GM19239 (cell line): ENCODE measurements at regions not wholly inside any gene's neighbourhood (a gene's known extent, or its start where the extent isn't known, plus 50 kb on each side); places are given as distances from the start of the nearest gene placed in this dataset.
"Not testable (repeated sequence)": the region's sequence is repeated elsewhere in the genome, so short reads cannot be mapped to it uniquely, and the experiment has no call there.

Experiments
- DNase-seq: peaks from one replicate; pipeline ENCODE4 v3.0.0; 2011; ENCODE audit warnings: low spot score; ENCODE audit not compliant: insufficient read length
- FAIRE-seq: peaks from 2 replicates; lab custom pipeline; 2011; peaks lifted over from hg19 to GRCh38; lab: Jason Lieb, UNC

- DNase-seq (no peak), FAIRE-seq (no peak)
Observed at GRCh38 chr4:94006932-94007331, 178.4 kb downstream of the ATOH1 start.

- FAIRE-seq (no peak), DNase-seq (no peak)
Observed at GRCh38 chr4:94011190-94011589, 182.6 kb downstream of the ATOH1 start.

DNA sequence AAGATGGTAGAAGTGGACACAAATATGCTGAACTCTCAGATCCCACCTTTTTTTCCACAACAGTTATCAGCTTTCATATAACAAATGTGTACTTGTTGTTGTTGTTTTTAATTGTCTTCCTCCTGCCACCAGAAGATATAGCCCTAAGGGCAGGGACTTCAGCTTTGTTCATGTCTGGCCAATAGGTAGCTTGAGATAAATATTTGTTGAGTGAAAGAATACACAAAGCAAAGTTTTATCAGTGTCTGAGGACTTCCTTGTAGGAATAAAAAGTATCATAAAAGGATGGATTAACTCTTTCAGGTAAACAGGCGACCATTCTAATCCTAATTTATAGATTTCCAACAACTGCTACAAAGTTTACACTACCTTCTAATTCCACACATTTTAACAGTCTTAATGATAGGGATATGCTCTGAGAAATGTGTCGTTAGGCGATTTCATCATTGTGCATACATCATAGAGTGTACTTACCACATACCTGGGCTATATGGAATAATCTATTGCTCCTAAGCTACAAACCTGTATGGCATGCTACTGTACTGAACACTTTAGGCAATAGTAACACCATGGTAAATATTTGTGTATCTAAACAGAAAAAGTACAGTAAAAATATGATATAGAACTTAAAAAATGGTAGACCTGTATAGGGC lies 186.1 kb downstream of the ATOH1 start:
- DNase-seq (no peak), FAIRE-seq (no peak)

DNA sequence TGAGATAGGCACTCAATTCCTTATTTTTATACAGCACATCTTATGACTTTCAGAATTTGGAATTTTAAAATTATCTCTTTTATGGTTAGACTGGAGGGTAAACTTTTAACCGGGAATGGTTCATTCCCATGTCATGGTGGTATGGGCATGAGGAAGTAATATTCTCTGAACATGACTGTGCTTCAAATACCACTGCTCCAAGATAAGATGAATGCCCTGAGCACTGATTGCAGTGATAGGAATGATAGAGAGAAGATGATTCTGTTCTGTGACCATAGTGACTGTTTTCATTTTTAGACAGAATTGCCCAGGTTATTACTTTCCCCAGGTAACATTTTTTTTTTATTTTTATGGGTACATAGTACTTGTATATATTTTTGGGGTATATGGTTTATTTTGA lies 187.4 kb downstream of the ATOH1 start:
- DNase-seq: no peak
- FAIRE-seq: no peak

GRCh38 chr4:94032754-94033153 lies 174.9 kb upstream of the SMARCAD1 start:
- FAIRE-seq (no peak), DNase-seq (no peak)

- DNase-seq (peak; percentile 2), FAIRE-seq (no peak)
Observed at GRCh38 chr4:94036964-94037363, 170.7 kb upstream of the SMARCAD1 start.

GRCh38 chr4:94038195-94038594 lies 169.5 kb upstream of the SMARCAD1 start:
- FAIRE-seq (no peak), DNase-seq (no peak)

DNA sequence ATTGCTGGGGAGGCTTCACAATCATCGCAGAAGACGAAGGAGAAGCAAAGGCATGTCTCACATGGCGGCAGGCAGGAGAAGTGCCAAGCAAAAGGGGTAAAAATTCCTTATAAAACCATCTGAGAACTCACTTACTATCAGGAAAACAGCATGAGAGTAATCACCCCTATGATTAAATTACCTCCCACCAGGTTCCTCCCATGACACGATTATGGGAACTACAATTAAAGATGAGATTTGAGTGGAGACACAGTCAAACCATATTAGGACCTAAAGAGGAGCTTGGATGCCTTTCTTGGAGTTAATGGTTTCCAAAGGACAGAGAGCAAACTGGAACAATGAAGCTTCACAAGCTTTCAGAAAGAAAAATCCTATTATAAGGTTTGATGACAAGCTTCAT lies 168.4 kb upstream of the SMARCAD1 start:
- no peak for DNase-seq
- FAIRE-seq: no peak

DNA sequence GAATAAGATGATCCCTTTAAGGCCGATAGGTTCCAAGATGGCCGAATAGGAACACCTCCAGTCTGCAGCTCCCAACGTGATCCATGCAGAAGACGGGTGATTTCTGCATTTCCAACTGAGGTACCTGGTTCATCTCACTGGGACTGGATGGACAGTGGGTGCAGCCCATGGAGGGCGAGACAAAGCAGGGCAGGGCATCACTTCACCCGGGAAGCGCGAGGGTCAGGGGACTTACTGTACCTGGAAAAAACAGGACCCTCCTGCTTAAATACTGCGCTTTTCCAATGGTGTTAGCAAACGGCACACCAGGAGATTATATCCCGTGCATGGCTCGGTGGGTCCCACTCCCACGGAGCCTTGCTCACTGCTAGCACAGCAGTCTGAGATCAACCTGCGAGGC lies 163.2 kb upstream of the SMARCAD1 start:
- not testable (repeated sequence) for DNase-seq, FAIRE-seq

- FAIRE-seq (no peak), DNase-seq (no peak)
Observed at GRCh38 chr4:94063084-94063483, 144.6 kb upstream of the SMARCAD1 start.

DNA sequence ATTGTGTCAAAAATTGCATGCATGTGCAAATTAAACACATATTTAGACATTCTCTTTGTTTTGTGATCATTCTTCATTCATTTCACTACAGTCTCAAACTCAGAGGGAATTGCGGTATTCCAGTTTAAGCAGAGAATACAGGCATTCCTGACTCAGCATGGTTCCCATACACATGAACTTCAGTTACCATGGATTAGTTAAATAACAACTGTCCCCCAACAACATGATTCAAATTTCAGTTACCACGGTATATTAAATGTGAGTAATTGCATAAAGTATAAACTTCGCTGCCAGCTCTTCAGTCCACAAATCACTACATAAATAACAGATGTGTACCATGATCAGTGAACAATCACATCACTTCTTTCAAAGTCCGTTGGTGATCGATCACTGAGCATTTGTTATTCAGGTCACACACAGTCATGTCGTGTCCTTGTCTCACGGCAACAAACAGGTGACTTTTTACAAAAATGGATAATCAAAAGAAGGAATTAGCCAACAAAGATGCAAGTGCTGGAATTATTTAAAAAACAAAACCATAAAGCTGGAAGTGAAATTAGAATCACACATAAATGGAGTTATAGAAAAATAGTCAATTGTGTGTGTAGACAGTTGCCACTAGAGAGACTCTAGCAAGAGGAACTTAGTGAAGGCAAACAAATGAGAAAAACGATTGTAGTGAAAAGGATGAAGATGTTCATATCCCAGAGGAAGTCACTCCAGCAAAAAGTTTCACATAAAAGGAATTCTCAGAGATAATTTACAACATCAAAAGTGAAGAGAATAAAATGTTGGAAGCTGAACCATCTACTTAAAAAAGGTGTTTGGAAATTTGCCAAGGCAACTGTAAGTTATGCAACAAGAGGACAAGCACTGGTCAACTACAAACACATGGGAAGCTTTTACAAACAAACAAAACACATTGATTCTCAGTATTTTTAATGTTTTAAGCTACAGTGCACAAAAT lies 138.6 kb upstream of the SMARCAD1 start:
- DNase-seq (no peak), FAIRE-seq (no peak)

DNA sequence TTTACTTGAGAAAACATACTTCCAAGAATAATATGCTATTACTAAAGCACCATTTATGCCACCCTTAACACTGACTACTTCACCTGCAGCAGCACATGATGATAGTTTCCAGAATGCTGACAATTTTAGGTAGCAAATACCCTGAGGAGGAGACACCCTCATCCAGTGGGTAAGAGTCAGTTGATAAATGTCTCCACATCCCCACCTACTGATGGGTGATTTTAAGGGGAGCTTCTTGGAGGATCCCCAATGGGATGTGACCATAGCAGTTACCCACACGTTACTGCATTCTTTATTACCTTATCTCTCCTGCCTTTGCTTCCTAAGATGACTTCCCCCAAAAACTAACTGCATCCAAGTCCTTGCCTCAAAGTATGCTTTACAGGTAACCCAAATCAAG lies 131.2 kb upstream of the SMARCAD1 start:
- FAIRE-seq (no peak), DNase-seq (no peak)

DNA sequence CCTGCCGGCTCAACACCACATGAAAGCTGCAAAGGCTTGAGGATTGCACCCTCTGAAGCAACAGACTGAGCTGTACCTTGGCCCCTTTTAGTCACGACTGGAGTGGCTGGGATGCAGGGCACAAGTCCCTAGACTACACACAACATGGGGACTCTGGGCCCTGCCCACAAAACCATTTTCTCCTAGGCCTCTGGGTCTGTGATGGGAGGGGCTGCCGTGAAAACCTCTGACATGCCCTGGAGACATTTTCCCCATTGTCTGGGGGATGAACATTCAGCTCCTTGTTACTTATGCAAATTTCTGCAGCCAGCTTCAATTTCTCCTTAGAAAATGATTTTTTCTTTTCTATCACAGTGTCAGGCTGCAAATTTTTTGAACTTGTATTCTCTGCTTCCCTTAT lies 123.5 kb upstream of the SMARCAD1 start:
- FAIRE-seq (no peak), DNase-seq (no peak)

GRCh38 chr4:94099141-94099540 lies 108.5 kb upstream of the SMARCAD1 start:
- FAIRE-seq, DNase-seq: not testable (repeated sequence)

DNA sequence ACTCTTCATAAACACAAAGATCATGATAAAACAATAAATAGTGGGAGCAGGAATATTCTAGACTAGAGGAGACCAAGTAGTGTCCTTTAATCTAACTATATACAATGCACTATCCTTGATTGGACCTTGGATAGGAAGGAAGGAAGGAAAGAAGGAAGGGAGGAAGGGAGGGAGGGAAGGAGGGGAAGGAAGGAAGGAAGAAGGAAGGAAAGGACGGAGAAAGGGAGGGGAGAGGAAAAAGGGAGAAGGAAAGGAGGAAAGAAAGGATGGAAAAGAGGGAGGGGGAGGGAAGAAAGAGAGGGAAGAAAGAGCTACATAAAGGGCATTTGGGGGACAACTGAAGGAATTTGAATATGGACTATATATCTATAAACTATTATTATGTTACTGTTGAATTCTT lies 95.0 kb upstream of the SMARCAD1 start:
- FAIRE-seq: no peak
- DNase-seq: no peak

DNA sequence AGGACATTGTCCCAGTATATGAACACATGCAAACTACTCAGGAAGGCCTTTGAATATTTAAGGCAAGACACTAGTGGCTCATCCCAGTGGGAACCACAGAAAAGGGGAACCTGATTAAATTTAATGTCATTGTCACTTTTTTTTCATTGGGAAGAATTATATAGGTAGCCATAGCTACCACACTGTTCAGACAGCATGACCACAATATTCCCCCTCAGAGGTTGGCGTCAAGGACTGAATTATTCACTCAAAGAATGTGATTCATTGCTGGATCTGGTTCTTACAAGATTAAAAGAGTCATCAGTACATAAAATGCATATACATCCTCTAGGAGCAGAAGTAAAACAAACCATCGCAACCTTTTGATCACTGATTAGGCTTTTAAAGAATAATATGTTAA lies 92.0 kb upstream of the SMARCAD1 start:
- DNase-seq: no peak
- FAIRE-seq: no peak

DNA sequence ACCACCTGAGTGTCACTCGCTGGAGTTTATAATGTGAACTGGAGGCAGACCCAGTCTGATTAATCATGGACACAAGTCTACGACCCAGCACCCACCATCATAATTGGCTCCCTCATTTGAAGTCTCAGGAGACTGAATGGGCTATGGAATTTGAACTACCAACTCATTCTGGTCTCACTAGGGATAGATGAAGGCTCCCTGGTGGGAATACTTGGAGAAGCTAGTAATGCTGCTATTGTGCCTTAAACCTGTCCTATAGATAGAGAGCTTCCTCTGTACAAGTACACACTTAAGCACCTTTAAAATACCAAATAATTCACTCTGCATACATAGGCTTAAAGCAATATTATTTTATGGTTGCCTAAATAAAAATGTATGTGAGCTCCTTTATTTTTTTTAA lies 90.8 kb upstream of the SMARCAD1 start:
- FAIRE-seq: no peak
- DNase-seq: no peak

GRCh38 chr4:94126669-94127068 lies 81.0 kb upstream of the SMARCAD1 start:
- FAIRE-seq: no peak
- no peak for DNase-seq

GRCh38 chr4:94127707-94128328 lies 79.8 kb upstream of the SMARCAD1 start:
- DNase-seq (no peak), FAIRE-seq (peak; percentile 23)

GRCh38 chr4:94131212-94131611 lies 76.5 kb upstream of the SMARCAD1 start:
- FAIRE-seq (no peak), DNase-seq (no peak)

- DNase-seq (no peak), FAIRE-seq (no peak)
Observed at GRCh38 chr4:94135701-94136100, 72.0 kb upstream of the SMARCAD1 start.
